GM12874 (cell line): ENCODE measurements at regions not wholly inside any gene's neighbourhood (a gene's known extent, or its start where the extent isn't known, plus 50 kb on each side); places are given as distances from the start of the nearest gene placed in this dataset.

Experiments used
- TF ChIP-seq, protein P1 (sequence below): IDR thresholded peaks from 2 replicates; pipeline ENCODE4 v1.5.1; 2011; ENCODE audit warnings: low read depth, mild to moderate bottlenecking, control low read depth, low read length, moderate library complexity; ENCODE audit not compliant: insufficient read depth

DNA sequence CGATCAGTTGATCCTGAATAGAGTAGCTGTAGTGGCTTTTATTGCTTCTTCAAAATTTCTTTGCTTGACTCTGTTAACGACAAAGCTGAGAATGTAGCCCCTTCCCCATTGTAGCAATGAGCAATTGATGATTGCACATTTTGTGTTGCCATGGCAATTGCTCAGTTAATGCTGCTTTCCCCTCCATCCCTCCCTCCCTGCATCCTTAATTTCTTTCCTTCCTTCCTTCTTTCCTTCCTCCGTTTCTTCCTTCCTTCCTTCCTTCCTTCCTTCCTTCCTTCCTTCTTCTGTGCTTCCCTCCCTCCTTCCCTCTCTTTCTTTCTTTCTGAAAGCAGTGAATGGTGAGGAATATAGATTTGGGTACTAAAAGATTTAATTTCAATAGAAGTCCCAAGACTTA is 557.3 kb upstream of the MAP3K7 start:
- TF ChIP-seq, protein P1, sequence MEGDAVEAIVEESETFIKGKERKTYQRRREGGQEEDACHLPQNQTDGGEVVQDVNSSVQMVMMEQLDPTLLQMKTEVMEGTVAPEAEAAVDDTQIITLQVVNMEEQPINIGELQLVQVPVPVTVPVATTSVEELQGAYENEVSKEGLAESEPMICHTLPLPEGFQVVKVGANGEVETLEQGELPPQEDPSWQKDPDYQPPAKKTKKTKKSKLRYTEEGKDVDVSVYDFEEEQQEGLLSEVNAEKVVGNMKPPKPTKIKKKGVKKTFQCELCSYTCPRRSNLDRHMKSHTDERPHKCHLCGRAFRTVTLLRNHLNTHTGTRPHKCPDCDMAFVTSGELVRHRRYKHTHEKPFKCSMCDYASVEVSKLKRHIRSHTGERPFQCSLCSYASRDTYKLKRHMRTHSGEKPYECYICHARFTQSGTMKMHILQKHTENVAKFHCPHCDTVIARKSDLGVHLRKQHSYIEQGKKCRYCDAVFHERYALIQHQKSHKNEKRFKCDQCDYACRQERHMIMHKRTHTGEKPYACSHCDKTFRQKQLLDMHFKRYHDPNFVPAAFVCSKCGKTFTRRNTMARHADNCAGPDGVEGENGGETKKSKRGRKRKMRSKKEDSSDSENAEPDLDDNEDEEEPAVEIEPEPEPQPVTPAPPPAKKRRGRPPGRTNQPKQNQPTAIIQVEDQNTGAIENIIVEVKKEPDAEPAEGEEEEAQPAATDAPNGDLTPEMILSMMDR: no peak

DNA sequence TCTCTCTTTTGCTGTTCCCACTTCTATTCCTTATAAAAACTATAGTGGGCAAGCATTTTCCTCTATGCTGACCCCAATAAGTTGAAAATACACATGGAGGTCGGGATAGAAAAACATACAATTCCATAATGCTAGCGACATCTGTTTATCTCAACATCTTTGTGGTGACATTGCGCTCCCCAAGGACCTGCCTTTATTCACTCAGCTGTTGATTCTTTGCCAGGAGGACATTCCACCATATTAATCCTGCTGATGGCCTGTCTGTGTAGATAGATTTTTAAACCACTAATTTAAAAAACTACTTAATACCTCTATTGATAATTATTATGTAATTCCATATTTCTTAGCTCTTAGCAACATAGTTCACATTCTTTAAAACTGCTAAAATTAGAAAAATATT is 555.3 kb upstream of the MAP3K7 start:
- TF ChIP-seq, protein P1: no peak

DNA sequence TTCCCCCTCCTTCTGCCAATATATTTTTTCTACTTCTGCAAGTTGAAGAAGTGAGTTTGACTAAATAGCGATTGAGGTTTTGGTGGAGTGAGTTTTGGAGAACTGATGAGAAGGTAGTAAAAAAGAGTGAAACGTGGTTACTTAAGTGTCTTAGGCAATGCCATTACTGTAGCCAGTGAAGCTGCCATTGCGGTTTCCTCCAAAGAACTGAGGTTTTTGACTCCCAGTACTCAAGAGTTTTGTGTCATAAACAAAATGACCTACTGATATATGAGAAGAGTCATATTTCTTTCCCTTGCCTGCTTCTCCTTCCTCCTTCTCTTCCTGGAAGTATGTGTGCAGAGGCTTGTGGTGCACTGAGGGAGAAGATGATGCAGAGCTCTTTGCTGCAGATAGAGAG is 554.5 kb upstream of the MAP3K7 start:
- TF ChIP-seq, protein P1: no peak

DNA sequence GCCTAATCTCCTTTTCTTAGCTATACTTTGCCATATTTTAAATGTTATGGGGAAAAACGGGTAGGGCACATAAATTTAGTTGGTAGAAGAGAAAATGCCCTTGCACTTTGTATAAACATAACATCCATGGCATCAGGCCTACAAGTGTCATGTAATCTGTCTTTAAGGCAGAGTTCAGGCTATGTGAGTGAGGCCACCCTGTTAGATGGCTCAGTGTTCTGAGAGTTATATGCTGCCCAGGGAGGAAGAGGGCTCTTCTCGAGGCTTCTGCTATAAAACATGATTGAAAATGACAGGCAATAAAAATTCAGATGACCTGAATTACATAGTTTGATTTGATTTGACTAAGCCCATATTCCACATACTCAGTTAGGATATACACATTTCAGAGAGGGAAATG is 553.6 kb upstream of the MAP3K7 start:
- TF ChIP-seq, protein P1: no peak

DNA sequence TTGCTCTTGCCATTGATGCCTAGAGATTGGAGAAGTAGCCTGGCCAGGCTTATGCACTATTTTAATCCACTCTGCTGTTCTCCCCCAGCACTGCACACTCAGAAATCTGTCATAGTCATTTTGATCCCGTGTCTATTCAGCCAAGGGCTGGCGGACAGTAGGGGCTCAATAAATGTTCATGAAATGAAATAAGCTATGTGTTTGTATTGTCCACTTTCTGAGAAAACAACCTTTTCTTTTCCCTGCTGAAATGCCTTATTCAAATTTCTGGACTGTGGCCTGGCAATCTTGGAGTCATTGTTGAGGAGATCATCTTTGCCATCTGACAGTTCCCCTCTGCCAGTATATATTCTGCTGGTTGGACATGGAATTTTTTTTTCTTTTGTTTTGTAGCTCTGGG is 550.4 kb upstream of the MAP3K7 start:
- TF ChIP-seq, protein P1: no peak

DNA sequence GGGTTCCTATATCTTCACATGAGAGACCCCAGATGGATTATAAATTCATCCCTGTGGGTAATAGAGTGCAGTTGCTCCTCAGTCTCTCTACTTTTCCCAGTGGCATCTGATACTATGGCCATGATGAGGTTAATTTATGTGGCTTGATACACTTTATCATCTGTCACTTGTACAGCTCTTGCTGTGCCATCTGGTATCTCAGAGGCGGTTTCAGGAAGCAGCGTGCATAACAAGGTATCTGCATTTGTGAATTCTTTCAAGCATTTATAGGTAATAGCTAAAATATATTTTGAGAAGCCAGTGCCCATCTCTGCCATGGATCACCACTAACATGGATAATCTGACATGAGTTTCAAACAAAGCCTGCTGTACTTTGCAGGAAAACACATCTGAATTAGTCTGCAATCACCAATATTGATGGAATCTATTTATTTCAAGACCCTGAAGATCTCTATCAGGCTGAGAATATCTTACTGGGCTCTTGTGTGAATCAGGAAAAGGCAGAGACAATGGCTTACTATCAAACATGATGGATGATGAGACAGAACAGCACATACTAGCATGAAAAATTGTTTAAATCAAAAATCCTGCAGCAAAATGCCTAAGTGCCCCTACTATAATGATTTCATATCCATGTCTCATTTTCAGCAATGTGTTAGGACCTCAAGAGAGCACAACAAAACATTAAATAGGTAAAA is 548.7 kb upstream of the MAP3K7 start:
- TF ChIP-seq, protein P1: no peak

DNA sequence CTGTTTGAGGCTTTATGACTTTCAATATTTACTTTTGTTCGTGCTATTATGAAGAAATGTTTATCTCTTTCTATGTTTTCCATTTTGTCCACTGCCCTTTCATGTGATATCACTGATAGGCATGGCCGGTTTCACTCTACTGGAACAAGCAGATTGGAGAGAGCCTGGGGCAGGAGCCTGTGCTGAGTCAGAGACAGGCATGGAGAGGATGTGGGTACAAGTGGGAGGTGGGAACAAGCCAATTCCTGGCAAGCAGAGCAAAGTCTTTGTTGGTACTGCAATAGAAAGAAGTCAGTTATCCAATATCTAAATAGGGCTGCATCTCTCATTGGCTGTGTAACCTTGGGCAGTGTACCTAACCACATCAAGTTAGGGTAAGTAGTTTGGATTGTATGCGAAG is 545.6 kb upstream of the MAP3K7 start:
- TF ChIP-seq, protein P1: no peak
